ENCODE measurements at regions not wholly inside any gene's neighbourhood (a gene's known extent, or its start where the extent isn't known, plus 50 kb on each side); places are given as distances from the start of the nearest gene placed in this dataset.
"Not testable (repeated sequence)": the region's sequence is repeated elsewhere in the genome, so short reads cannot be mapped to it uniquely, and the experiment has no call there.

- Histone ChIP-seq H3K27ac (no peak overlapping the region), H3K9me3 (replicated peaks) (no peaks in the 10 kb centered on the region; the same call in 1 of the 2 replicates), H3K4me1 (peaks cover 12% of the 10 kb centered on the region), H3K27me3 (no peaks in the 10 kb centered on the region), H3K4me3 (no peak overlapping the region), H3K36me3 (no peaks in the 10 kb centered on the region)
- peak; percentile 24 to 53 for DNase-seq
These were observed 263.8 kb upstream of the CDH19 start for GRCh38 chr18:66867653-66868052.

- not testable (repeated sequence) for H3K36me3 ChIP-seq; H3K9me3 ChIP-seq (replicated peaks); H3K4me3 ChIP-seq; H3K27ac ChIP-seq; H3K27me3 ChIP-seq; DNase-seq; H3K4me1 ChIP-seq
These were observed 262.6 kb upstream of the CDH19 start for GRCh38 chr18:66866427-66866940.

- peaks cover 16% of the 10 kb centered on the region for H3K4me1 ChIP-seq
- no peaks in the 10 kb centered on the region for H3K9me3 ChIP-seq (replicated peaks)
- H3K27me3 ChIP-seq: no peaks in the 10 kb centered on the region
- no peaks in the 10 kb centered on the region for H3K36me3 ChIP-seq
- H3K4me3 ChIP-seq: no peak overlapping the region
- no peak overlapping the region for H3K27ac ChIP-seq
- no peak for DNase-seq
These were observed 234.6 kb upstream of the CDH19 start for GRCh38 chr18:66838340-66838987.

- H3K4me3 ChIP-seq: no peak overlapping the region
- no peaks in the 10 kb centered on the region for H3K36me3 ChIP-seq
- H3K9me3 ChIP-seq (replicated peaks): no peaks in the 10 kb centered on the region
- H3K27me3 ChIP-seq: no peaks in the 10 kb centered on the region
- H3K27ac ChIP-seq: peak overlapping the region; percentile 87
- peak; percentile 63 to 91 for DNase-seq
- H3K4me1 ChIP-seq: peaks cover 27% of the 10 kb centered on the region
These were observed 229.8 kb upstream of the CDH19 start for GRCh38 chr18:66833646-66834045.

- Histone ChIP-seq H3K4me3 (no peak overlapping the region), H3K4me1 (no peaks in the 10 kb centered on the region), H3K27ac (no peak overlapping the region), H3K27me3 (no peaks in the 10 kb centered on the region), H3K9me3 (replicated peaks) (no peaks in the 10 kb centered on the region), H3K36me3 (no peaks in the 10 kb centered on the region)
- DNase-seq: no peak
These were observed 222.3 kb upstream of the CDH19 start for GRCh38 chr18:66826211-66826610.

- Histone ChIP-seq H3K4me3 (no peak overlapping the region), H3K9me3 (replicated peaks) (no peaks in the 10 kb centered on the region), H3K4me1 (no peaks in the 10 kb centered on the region), H3K27ac (no peak overlapping the region), H3K27me3 (no peaks in the 10 kb centered on the region), H3K36me3 (no peaks in the 10 kb centered on the region)
- no peak for DNase-seq
These were observed 221.5 kb upstream of the CDH19 start for GRCh38 chr18:66825347-66825746.

- H3K27me3 ChIP-seq: no peaks in the 10 kb centered on the region
- no peak overlapping the region for H3K4me3 ChIP-seq
- no peaks in the 10 kb centered on the region for H3K36me3 ChIP-seq
- H3K27ac ChIP-seq: no peak overlapping the region
- no peaks in the 10 kb centered on the region for H3K9me3 ChIP-seq (replicated peaks)
- no peak for DNase-seq
- H3K4me1 ChIP-seq: no peaks in the 10 kb centered on the region
These were observed 215.3 kb upstream of the CDH19 start for GRCh38 chr18:66819235-66819634.

- Histone ChIP-seq H3K27me3 (no peaks in the 10 kb centered on the region), H3K9me3 (replicated peaks) (no peaks in the 10 kb centered on the region), H3K27ac (no peak overlapping the region), H3K36me3 (no peaks in the 10 kb centered on the region), H3K4me1 (no peaks in the 10 kb centered on the region), H3K4me3 (no peak overlapping the region)
- DNase-seq: no peak
These were observed 209.2 kb upstream of the CDH19 start for GRCh38 chr18:66813138-66813537.

GRCh38 chr18:66795051-66795450 lies 191.2 kb upstream of the CDH19 start:
- Histone ChIP-seq H3K36me3 (no peaks in the 10 kb centered on the region), H3K27me3 (no peaks in the 10 kb centered on the region), H3K9me3 (replicated peaks) (no peaks in the 10 kb centered on the region), H3K27ac (no peak overlapping the region), H3K4me3 (no peak overlapping the region), H3K4me1 (peaks cover 10% of the 10 kb centered on the region)
- DNase-seq: no peak

- H3K9me3 ChIP-seq (replicated peaks): no peaks in the 10 kb centered on the region
- H3K4me1 ChIP-seq: peaks cover 10% of the 10 kb centered on the region
- DNase-seq: peak; percentile 9 to 39
- peak overlapping the region; percentile 16; the same call in 1 of the 2 replicates for H3K27ac ChIP-seq
- no peak overlapping the region for H3K4me3 ChIP-seq
- H3K27me3 ChIP-seq: no peaks in the 10 kb centered on the region
- no peaks in the 10 kb centered on the region for H3K36me3 ChIP-seq
These were observed 188.6 kb upstream of the CDH19 start for GRCh38 chr18:66792466-66792865.

- no peak for DNase-seq
- H3K4me3 ChIP-seq: no peak overlapping the region
These were observed 176.7 kb upstream of the CDH19 start for GRCh38 chr18:66780609-66781008.

GRCh38 chr18:66778048-66778447 lies 174.2 kb upstream of the CDH19 start:
- DNase-seq: no peak
- Histone ChIP-seq H3K36me3 (no peaks in the 10 kb centered on the region), H3K4me1 (no peaks in the 10 kb centered on the region), H3K27me3 (no peaks in the 10 kb centered on the region), H3K27ac (no peak overlapping the region), H3K9me3 (replicated peaks) (no peaks in the 10 kb centered on the region), H3K4me3 (no peak overlapping the region)

More at GRCh38 chr18:66780609-66781008, 176.7 kb upstream of the CDH19 start:
- no peaks in the 10 kb centered on the region for H3K27me3 ChIP-seq
- no peaks in the 10 kb centered on the region for H3K9me3 ChIP-seq (replicated peaks)
- no peaks in the 10 kb centered on the region for H3K36me3 ChIP-seq
- no peaks in the 10 kb centered on the region for H3K4me1 ChIP-seq
- no peak overlapping the region for H3K27ac ChIP-seq

- no peaks in the 10 kb centered on the region for H3K9me3 ChIP-seq (replicated peaks)
- no peaks in the 10 kb centered on the region for H3K36me3 ChIP-seq
- H3K27ac ChIP-seq: no peak overlapping the region
- no peak overlapping the region for H3K4me3 ChIP-seq
- H3K27me3 ChIP-seq: no peaks in the 10 kb centered on the region
- H3K4me1 ChIP-seq: no peaks in the 10 kb centered on the region
- DNase-seq: no peak
These were observed 165.5 kb upstream of the CDH19 start for GRCh38 chr18:66769375-66769774.

GRCh38 chr18:66764230-66764629 lies 160.3 kb upstream of the CDH19 start:
- Histone ChIP-seq H3K4me3 (no peak overlapping the region), H3K27ac (no peak overlapping the region), H3K9me3 (replicated peaks) (no peaks in the 10 kb centered on the region), H3K4me1 (no peaks in the 10 kb centered on the region), H3K27me3 (no peaks in the 10 kb centered on the region), H3K36me3 (no peaks in the 10 kb centered on the region)
- DNase-seq: no peak

- no peak for DNase-seq
- no peaks in the 10 kb centered on the region for H3K9me3 ChIP-seq (replicated peaks)
These were observed 157.3 kb upstream of the CDH19 start for GRCh38 chr18:66761166-66761565.

GRCh38 chr18:66760559-66760958 lies 156.7 kb upstream of the CDH19 start:
- H3K27ac ChIP-seq: no peak overlapping the region
- DNase-seq: no peak
- no peaks in the 10 kb centered on the region for H3K4me1 ChIP-seq
- H3K36me3 ChIP-seq: no peaks in the 10 kb centered on the region
- no peaks in the 10 kb centered on the region for H3K9me3 ChIP-seq (replicated peaks)
- H3K4me3 ChIP-seq: no peak overlapping the region
- no peaks in the 10 kb centered on the region for H3K27me3 ChIP-seq

More at GRCh38 chr18:66761166-66761565, 157.3 kb upstream of the CDH19 start:
- Histone ChIP-seq H3K4me3 (no peak overlapping the region), H3K4me1 (no peaks in the 10 kb centered on the region), H3K27ac (no peak overlapping the region), H3K36me3 (no peaks in the 10 kb centered on the region), H3K27me3 (no peaks in the 10 kb centered on the region)
